Neural cell (in vitro differentiated cells): ENCODE measurements at regions not wholly inside any gene's neighbourhood (a gene's known extent, or its start where the extent isn't known, plus 50 kb on each side); places are given as distances from the start of the nearest gene placed in this dataset.

Experiments used
- H2AFZ ChIP-seq: fragments of 200-600, 300-800 bp; sonication (generic), shearing (Covaris generic); 2 replicates; pipeline ENCODE4 v1.6.0; 2014; ENCODE audit warnings: low read depth, mild to moderate bottlenecking, antibody characterized with exemption, low read length, moderate library complexity
- H3F3A ChIP-seq: fragments of 200-600 bp; shearing (Covaris generic); 2 replicates; pipeline ENCODE4 v1.6.1; 2016; ENCODE audit warnings: mild to moderate bottlenecking, moderate library complexity, mixed read lengths, antibody characterized with exemption, low read length; ENCODE audit not compliant: insufficient read depth, poor library complexity, severe bottlenecking
- H3K27ac ChIP-seq: fragments of 200-600, 300-800 bp; sonication (generic), shearing (Covaris generic); 2 replicates; pipeline ENCODE4 v1.5.1; 2014; ENCODE audit warnings: mild to moderate bottlenecking, low read length, moderate library complexity
- H3K27me3 ChIP-seq: fragments of 300-800, 200-600 bp; sonication (generic), shearing (Covaris generic); 2 replicates; pipeline ENCODE4 v1.6.0; 2014; ENCODE audit warnings: mild to moderate bottlenecking, low read depth, low read length, moderate library complexity; ENCODE audit not compliant: insufficient read depth
- H3K36me3 ChIP-seq: fragments of 300-800, 200-600 bp; sonication (generic), shearing (Covaris generic); 2 replicates; pipeline ENCODE4 v1.5.1; 2014; ENCODE audit warnings: mild to moderate bottlenecking, antibody characterized with exemption, low read length, moderate library complexity; ENCODE audit not compliant: insufficient read depth
- H3K4me2 ChIP-seq: fragments of 300-800, 200-600 bp; sonication (generic), shearing (Covaris generic); 2 replicates; pipeline ENCODE4 v1.6.0; 2014; ENCODE audit warnings: mild to moderate bottlenecking, low read length
- H3K4me3 ChIP-seq: fragments of 300-800, 200-600 bp; sonication (generic), shearing (Covaris generic); 2 replicates; pipeline ENCODE4 v1.5.1; 2014; ENCODE audit warnings: mild to moderate bottlenecking, low read length, moderate library complexity
- H3K79me2 ChIP-seq: fragments of 200-600 bp; shearing (Covaris generic); replicated peaks from 2 replicates; pipeline ENCODE4 v1.6.0; 2014; ENCODE audit warnings: mild to moderate bottlenecking, low read length, moderate library complexity; ENCODE audit not compliant: insufficient read depth
- H3K9ac ChIP-seq: fragments of 300-800, 200-600 bp; sonication (generic), shearing (Covaris generic); 2 replicates; pipeline ENCODE4 v1.6.1; 2016; ENCODE audit warnings: mild to moderate bottlenecking, low read length, mixed read lengths
- H3K9me2 ChIP-seq: fragments of 200-600 bp; shearing (Covaris generic); 2 replicates; pipeline ENCODE4 v1.6.1; 2016; ENCODE audit warnings: mild to moderate bottlenecking, low read length, mixed read lengths; ENCODE audit not compliant: insufficient read depth
- H3K9me3 ChIP-seq: fragments of 200-600, 300-800 bp; sonication (generic), shearing (Covaris generic); 2 replicates; pipeline ENCODE4 v1.6.1; 2016; ENCODE audit warnings: mild to moderate bottlenecking, mixed run types, low read length, moderate library complexity, mixed read lengths
- H4K20me1 ChIP-seq: fragments of 200-600 bp; shearing (Covaris generic); 2 replicates; pipeline ENCODE4 v1.6.1; 2016; ENCODE audit warnings: mild to moderate bottlenecking, mixed run types; ENCODE audit not compliant: insufficient read depth
- EP300 ChIP-seq: fragments of 450-650 bp; conservative IDR thresholded peaks from 2 replicates; pipeline ENCODE4 v1.6.1; 2014; ENCODE audit warnings: antibody characterized with exemption, mild to moderate bottlenecking, moderate library complexity; ENCODE audit not compliant: poor library complexity, severe bottlenecking
- EZH2 ChIP-seq: fragments of 200-600, 300-800 bp; shearing (Covaris generic), sonication (generic); IDR thresholded peaks from 2 replicates; pipeline ENCODE4 v1.6.1; 2014; ENCODE audit warnings: antibody characterized with exemption, low read length, borderline replicate concordance, mild to moderate bottlenecking; ENCODE audit not compliant: insufficient read depth, poor library complexity, severe bottlenecking
- MXI1 ChIP-seq: fragments of 450-650 bp; conservative IDR thresholded peaks from 2 replicates; pipeline ENCODE4 v1.6.1; 2014; ENCODE audit warnings: antibody characterized with exemption, mild to moderate bottlenecking; ENCODE audit not compliant: poor library complexity, severe bottlenecking
- POLR2AphosphoS5 ChIP-seq: IDR thresholded peaks from 2 replicates; pipeline ENCODE4 v1.6.1; 2012
- RAD21 ChIP-seq: fragments of 450-650 bp; conservative IDR thresholded peaks from 2 replicates; pipeline ENCODE4 v1.6.1; 2014; ENCODE audit warnings: antibody characterized with exemption, mild to moderate bottlenecking, moderate library complexity
- SMC3 ChIP-seq: fragments of 450-650 bp; conservative IDR thresholded peaks from 2 replicates; pipeline ENCODE4 v1.6.1; 2014; ENCODE audit warnings: antibody characterized with exemption, mild to moderate bottlenecking, moderate library complexity; ENCODE audit not compliant: poor library complexity
- TAF1 ChIP-seq: IDR thresholded peaks from 2 replicates; pipeline ENCODE4 v1.6.1; 2012; ENCODE audit warnings: low read depth
- TF ChIP-seq, protein P1 (sequence below): fragments of 450-650 bp; IDR thresholded peaks from 2 replicates; pipeline ENCODE4 v1.5.1; 2014; ENCODE audit warnings: antibody characterized with exemption, mild to moderate bottlenecking, moderate library complexity; ENCODE audit not compliant: poor library complexity, severe bottlenecking
- TF ChIP-seq, protein P2 (sequence below): IDR thresholded peaks from 2 replicates; pipeline ENCODE4 v1.6.1; 2012; ENCODE audit warnings: borderline replicate concordance

DNA sequence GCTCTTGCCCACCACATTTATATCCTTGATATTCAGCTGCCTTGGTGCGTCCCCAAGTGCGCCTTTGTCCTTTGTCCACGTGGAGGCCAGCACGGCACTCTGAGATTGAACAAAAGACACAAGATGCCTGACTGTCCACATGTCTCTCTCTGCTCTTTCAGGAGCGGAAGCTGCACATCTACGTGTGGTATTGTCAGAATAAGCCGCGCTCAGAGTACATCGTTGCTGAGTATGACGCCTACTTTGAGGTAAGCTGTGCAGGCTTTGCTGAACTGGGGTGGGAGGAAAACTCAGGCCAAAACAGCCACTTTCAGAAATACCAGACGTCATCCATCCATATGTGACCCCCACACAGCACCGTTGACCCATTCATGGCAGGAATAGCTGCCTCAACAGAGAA lies 72.0 kb upstream of the UMPS start:
- Histone ChIP-seq H3K79me2 (no peaks in the 10 kb centered on the region), H3K27ac (no peak overlapping the region), H3F3A (no peaks in the 10 kb centered on the region), H3K27me3 (no peaks in the 10 kb centered on the region), H3K4me3 (no peak overlapping the region), H3K36me3 (peaks cover 22% of the 10 kb centered on the region), H3K4me2 (no peak overlapping the region), H3K9me2 (no peaks in the 10 kb centered on the region), H4K20me1 (no peaks in the 10 kb centered on the region), H3K9ac (no peak overlapping the region), H3K9me3 (no peaks in the 10 kb centered on the region), H2AFZ (no peak overlapping the region)
- TF ChIP-seq TAF1, result no peak
- no peak for TF ChIP-seq POLR2AphosphoS5
- TF ChIP-seq, protein P1, sequence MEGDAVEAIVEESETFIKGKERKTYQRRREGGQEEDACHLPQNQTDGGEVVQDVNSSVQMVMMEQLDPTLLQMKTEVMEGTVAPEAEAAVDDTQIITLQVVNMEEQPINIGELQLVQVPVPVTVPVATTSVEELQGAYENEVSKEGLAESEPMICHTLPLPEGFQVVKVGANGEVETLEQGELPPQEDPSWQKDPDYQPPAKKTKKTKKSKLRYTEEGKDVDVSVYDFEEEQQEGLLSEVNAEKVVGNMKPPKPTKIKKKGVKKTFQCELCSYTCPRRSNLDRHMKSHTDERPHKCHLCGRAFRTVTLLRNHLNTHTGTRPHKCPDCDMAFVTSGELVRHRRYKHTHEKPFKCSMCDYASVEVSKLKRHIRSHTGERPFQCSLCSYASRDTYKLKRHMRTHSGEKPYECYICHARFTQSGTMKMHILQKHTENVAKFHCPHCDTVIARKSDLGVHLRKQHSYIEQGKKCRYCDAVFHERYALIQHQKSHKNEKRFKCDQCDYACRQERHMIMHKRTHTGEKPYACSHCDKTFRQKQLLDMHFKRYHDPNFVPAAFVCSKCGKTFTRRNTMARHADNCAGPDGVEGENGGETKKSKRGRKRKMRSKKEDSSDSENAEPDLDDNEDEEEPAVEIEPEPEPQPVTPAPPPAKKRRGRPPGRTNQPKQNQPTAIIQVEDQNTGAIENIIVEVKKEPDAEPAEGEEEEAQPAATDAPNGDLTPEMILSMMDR, result no peak
- no peak for TF ChIP-seq EP300
- TF ChIP-seq SMC3, result no peak
- TF ChIP-seq RAD21, result no peak
- no peak for TF ChIP-seq EZH2
- TF ChIP-seq, protein P2, sequence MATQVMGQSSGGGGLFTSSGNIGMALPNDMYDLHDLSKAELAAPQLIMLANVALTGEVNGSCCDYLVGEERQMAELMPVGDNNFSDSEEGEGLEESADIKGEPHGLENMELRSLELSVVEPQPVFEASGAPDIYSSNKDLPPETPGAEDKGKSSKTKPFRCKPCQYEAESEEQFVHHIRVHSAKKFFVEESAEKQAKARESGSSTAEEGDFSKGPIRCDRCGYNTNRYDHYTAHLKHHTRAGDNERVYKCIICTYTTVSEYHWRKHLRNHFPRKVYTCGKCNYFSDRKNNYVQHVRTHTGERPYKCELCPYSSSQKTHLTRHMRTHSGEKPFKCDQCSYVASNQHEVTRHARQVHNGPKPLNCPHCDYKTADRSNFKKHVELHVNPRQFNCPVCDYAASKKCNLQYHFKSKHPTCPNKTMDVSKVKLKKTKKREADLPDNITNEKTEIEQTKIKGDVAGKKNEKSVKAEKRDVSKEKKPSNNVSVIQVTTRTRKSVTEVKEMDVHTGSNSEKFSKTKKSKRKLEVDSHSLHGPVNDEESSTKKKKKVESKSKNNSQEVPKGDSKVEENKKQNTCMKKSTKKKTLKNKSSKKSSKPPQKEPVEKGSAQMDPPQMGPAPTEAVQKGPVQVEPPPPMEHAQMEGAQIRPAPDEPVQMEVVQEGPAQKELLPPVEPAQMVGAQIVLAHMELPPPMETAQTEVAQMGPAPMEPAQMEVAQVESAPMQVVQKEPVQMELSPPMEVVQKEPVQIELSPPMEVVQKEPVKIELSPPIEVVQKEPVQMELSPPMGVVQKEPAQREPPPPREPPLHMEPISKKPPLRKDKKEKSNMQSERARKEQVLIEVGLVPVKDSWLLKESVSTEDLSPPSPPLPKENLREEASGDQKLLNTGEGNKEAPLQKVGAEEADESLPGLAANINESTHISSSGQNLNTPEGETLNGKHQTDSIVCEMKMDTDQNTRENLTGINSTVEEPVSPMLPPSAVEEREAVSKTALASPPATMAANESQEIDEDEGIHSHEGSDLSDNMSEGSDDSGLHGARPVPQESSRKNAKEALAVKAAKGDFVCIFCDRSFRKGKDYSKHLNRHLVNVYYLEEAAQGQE, result no peak
- no peak for TF ChIP-seq MXI1

DNA sequence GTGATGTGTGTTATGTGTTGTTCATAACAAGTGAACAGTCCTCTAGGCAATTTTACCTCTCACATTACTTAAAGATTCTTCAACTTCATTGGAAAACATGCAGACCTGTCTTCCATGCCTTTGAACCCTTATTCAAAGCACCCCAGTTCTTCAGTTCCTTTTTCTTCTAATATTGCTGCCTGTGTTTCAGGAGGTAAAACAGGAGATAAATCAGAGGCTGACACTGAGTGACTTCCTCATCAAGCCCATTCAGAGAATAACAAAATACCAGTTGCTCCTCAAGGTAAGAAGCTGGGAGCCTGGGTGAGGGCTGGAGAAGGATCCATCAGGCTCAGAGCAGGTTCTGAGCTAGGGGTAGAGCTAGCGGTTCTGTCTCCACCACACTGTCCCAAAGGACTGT lies 71.1 kb upstream of the UMPS start:
- Histone ChIP-seq H3K4me2 (no peak overlapping the region), H4K20me1 (no peaks in the 10 kb centered on the region), H3K9me3 (no peaks in the 10 kb centered on the region), H3K9me2 (no peaks in the 10 kb centered on the region), H3K9ac (no peak overlapping the region), H3K4me3 (no peak overlapping the region), H2AFZ (no peak overlapping the region), H3K27ac (no peak overlapping the region), H3K79me2 (no peaks in the 10 kb centered on the region), H3F3A (no peaks in the 10 kb centered on the region), H3K27me3 (no peaks in the 10 kb centered on the region), H3K36me3 (peaks cover 22% of the 10 kb centered on the region)
- TF ChIP-seq, protein P1, result no peak
- no peak for TF ChIP-seq SMC3
- no peak for TF ChIP-seq EZH2
- no peak for TF ChIP-seq MXI1
- TF ChIP-seq POLR2AphosphoS5, result no peak
- no peak for TF ChIP-seq EP300
